K562 (cell line): ENCODE measurements at regions not wholly inside any gene's neighbourhood (a gene's known extent, or its start where the extent isn't known, plus 50 kb on each side); places are given as distances from the start of the nearest gene placed in this dataset.

Experiments
- ATAC-seq: fragments of 200-7000 bp; cut with Tn5 transposase; 3 replicates; pipeline ENCODE4 v1.9.1; 2020; ENCODE audit warnings: moderate library complexity
- BruUV-seq: library from RNA; stranded (reverse); fragments of 400-500 nt; replicated peaks from 2 replicates; lab custom pipeline; 2021; lab: Mats Ljungman, UMichigan
- CTCF ChIA-PET: fragments of 300-600 bp; formaldehyde crosslinking; extraction: SDS; loops from one replicate; lab custom pipeline; 2021; ENCODE audit warnings: low intra/inter-chr PET ratio; lab: Yijun Ruan, JAX
- POLR2A ChIA-PET: fragments of 300-600, 350-650 bp; sonication (Branson Sonifier 250); formaldehyde crosslinking; extraction: SDS; loops from one replicate; lab custom pipeline; 2021; ENCODE audit warnings: antibody characterized with exemption, inconsistent platforms; lab: Yijun Ruan, JAX
- DNase-seq, 4 experiments: peaks; one replicate each; pipeline versions ENCODE4 v3.0.0 to v3.0.0-alpha.2; 2011 to 2018; ENCODE audit warnings: low spot score in 3 of 4, mixed read lengths in 3 of 4; ENCODE audit errors: extremely low read depth in 1 of 4
- FAIRE-seq: peaks from 2 replicates; lab custom pipeline; 2011; peaks lifted over from hg19 to GRCh38; lab: Jason Lieb, UNC
- H2AFZ ChIP-seq: 2 replicates; pipeline ENCODE4 v1.6.0; 2011; ENCODE audit warnings: low read depth, low read length, control low read depth, inconsistent platforms
- H3K27ac ChIP-seq: fragments of 200-600 bp; 3 replicates; pipeline ENCODE4 v1.8.0; 2011; ENCODE audit warnings: low read depth, mild to moderate bottlenecking, control low read depth, inconsistent platforms, low read length, moderate library complexity, mixed read lengths; ENCODE audit errors: extremely low read depth
- H3K27me3 ChIP-seq, 2 experiments: fragments of 300-600 bp in 1 of 2; 2 replicates in 1 of 2; 3 replicates in 1 of 2; pipeline versions ENCODE4 v1.6.0 to v1.8.0; 2011; ENCODE audit warnings: inconsistent platforms in 2 of 2, low read length in 2 of 2, mild to moderate bottlenecking in 1 of 2, mixed read lengths in 1 of 2, moderate library complexity in 1 of 2; ENCODE audit not compliant: control insufficient read depth in 2 of 2, insufficient read depth in 2 of 2
- H3K36me3 ChIP-seq: fragments of 300-600 bp; 3 replicates; pipeline ENCODE4 v1.8.0; 2011; ENCODE audit warnings: mild to moderate bottlenecking, low read length, inconsistent platforms; ENCODE audit not compliant: control insufficient read depth, insufficient read depth
- H3K4me1 ChIP-seq, 2 experiments: fragments of 200-600 bp in 1 of 2; replicated peaks in 1 of 2; 2 replicates in 1 of 2; 3 replicates in 1 of 2; pipeline versions ENCODE4 v1.5.1 to v1.8.0; 2011; ENCODE audit warnings: inconsistent platforms in 2 of 2, low read length in 2 of 2, mild to moderate bottlenecking in 1 of 2, mixed read lengths in 1 of 2, moderate library complexity in 1 of 2; ENCODE audit not compliant: control insufficient read depth in 2 of 2, insufficient read depth in 2 of 2
- H3K4me2 ChIP-seq: 2 replicates; pipeline ENCODE4 v1.6.1; 2011; ENCODE audit warnings: low read length, control low read depth, inconsistent platforms, mixed read lengths; ENCODE audit not compliant: insufficient read depth
- H3K4me3 ChIP-seq: fragments of 200-600 bp; sonication (generic), shearing (Covaris generic); 2 replicates; pipeline ENCODE4 v1.5.1; 2016; ENCODE audit warnings: control low read depth, inconsistent platforms
- H3K79me2 ChIP-seq: fragments of 200-600 bp; 3 replicates; pipeline ENCODE4 v1.8.0; 2011; ENCODE audit warnings: low read length, inconsistent platforms; ENCODE audit not compliant: control insufficient read depth, insufficient read depth
- H3K9ac ChIP-seq, 2 experiments: 2 replicates each; pipeline versions ENCODE4 v1.6.0 to v1.6.1; 2011; ENCODE audit warnings: low read depth in 2 of 2, low read length in 2 of 2, control low read depth in 1 of 2, inconsistent platforms in 1 of 2, mild to moderate bottlenecking in 1 of 2, mixed read lengths in 1 of 2; ENCODE audit not compliant: insufficient read depth in 1 of 2
- H3K9me1 ChIP-seq: one replicate; pipeline ENCODE4 v1.6.0; 2011; ENCODE audit warnings: inconsistent platforms, mild to moderate bottlenecking, low read length, moderate library complexity; ENCODE audit not compliant: control insufficient read depth, insufficient read depth
- H3K9me3 ChIP-seq: replicated peaks from 2 replicates; pipeline ENCODE4 v1.5.1; 2011; ENCODE audit warnings: low read depth, low read length, inconsistent platforms; ENCODE audit not compliant: control insufficient read depth, insufficient read depth
- H4K20me1 ChIP-seq: replicated peaks from 2 replicates; pipeline ENCODE4 v1.6.1; 2011; ENCODE audit warnings: low read length, inconsistent platforms, mixed read lengths; ENCODE audit not compliant: control insufficient read depth, insufficient read depth
- DIDO1 ChIP-seq: fragments of 450-650 bp; IDR thresholded peaks from 2 replicates; pipeline ENCODE4 v1.6.1; 2016; ENCODE audit warnings: low read depth, missing biosample characterization, missing genetic modification characterization
- ELF4 ChIP-seq: fragments of 450-650 bp; formaldehyde crosslinking; IDR thresholded peaks from 2 replicates; pipeline ENCODE4 v1.4.0; 2022; ENCODE audit warnings: missing genetic modification characterization
- KLF10 ChIP-seq: fragments of 250-450 bp; sonication (Bioruptor Pico); IDR thresholded peaks from 2 replicates; pipeline ENCODE4 v1.6.1; 2021; ENCODE audit warnings: matching md5 sums
- NR1H2 ChIP-seq: sonication (generic); formaldehyde crosslinking; IDR thresholded peaks from 2 replicates; pipeline ENCODE4 v1.4.0; 2020; ENCODE audit warnings: mild to moderate bottlenecking, missing genetic modification reagents
- RBM15 ChIP-seq: fragments of 200-400 bp; formaldehyde crosslinking; IDR thresholded peaks from 2 replicates; pipeline ENCODE4 v1.6.1; 2018; ENCODE audit warnings: mild to moderate bottlenecking, low read length, moderate library complexity; ENCODE audit not compliant: insufficient read depth
- SMAD2 ChIP-seq: fragments of 150-350 bp; IDR thresholded peaks from 2 replicates; pipeline ENCODE4 v1.6.1; 2014; ENCODE audit warnings: low read depth, mild to moderate bottlenecking, low read length
- SMAD3 ChIP-seq: fragments of 450-650 bp; formaldehyde crosslinking; conservative IDR thresholded peaks from 2 replicates; pipeline ENCODE4 v1.4.0; 2020; ENCODE audit warnings: mild to moderate bottlenecking
- SMARCA5 ChIP-seq: fragments of 450-650 bp; IDR thresholded peaks from 2 replicates; pipeline ENCODE4 v1.6.1; 2016
- SRF ChIP-seq, 2 experiments: fragments of 250-450, 450-650 bp in 1 of 2; sonication (Bioruptor Pico) in 1 of 2; sonication (generic) in 1 of 2; formaldehyde crosslinking; IDR thresholded peaks; 2 replicates each; pipeline versions ENCODE4 v1.5.0 to v1.5.1; 2020 to 2022; ENCODE audit warnings: mild to moderate bottlenecking in 1 of 2, missing genetic modification reagents in 1 of 2
- ZNF12 ChIP-seq: sonication (generic); formaldehyde crosslinking; IDR thresholded peaks from 2 replicates; pipeline ENCODE4 v1.4.0; 2020; ENCODE audit warnings: mild to moderate bottlenecking, missing genetic modification reagents
- ZNF699 ChIP-seq: fragments of 250-450 bp; sonication (Bioruptor Pico); IDR thresholded peaks from 2 replicates; pipeline ENCODE4 v1.8.0; 2021; ENCODE audit warnings: mild to moderate bottlenecking, moderate library complexity; ENCODE audit not compliant: insufficient replicate concordance
- WGBS: fragments of 100-300 bp; shearing (Covaris generic); methylation state at CpG from one replicate; pipeline ENCODE4 v1.1.6; 2016; ENCODE audit warnings: low coverage, mixed read lengths; ENCODE audit not compliant: insufficient coverage; ENCODE audit errors: missing lambda C conversion rate; 5-methylcytosine and 5-hydroxymethylcytosine counted together
- in situ Hi-C: fragments of 300-500 bp; cut with MboI; formaldehyde crosslinking; loops from 4 replicates; pipeline ENCODE4 v1.15.0; 2018; ENCODE audit warnings: inconsistent platforms, mixed read lengths
- intact Hi-C: fragments of 100-400 bp; cut with micrococcal nuclease; formaldehyde crosslinking; loops from 2 replicates; pipeline ENCODE4 v1.14.2; 2022
- TF ChIP-seq, protein P1 (sequence below), 2 experiments: IDR thresholded peaks in 1 of 2; conservative IDR thresholded peaks in 1 of 2; 2 replicates each; pipeline ENCODE4 v1.6.1; 2016; ENCODE audit warnings: low read depth in 2 of 2, mild to moderate bottlenecking in 1 of 2, missing compliant biosample characterization in 1 of 2, missing genetic modification characterization in 1 of 2, moderate library complexity in 1 of 2
- TF ChIP-seq, protein P2 (sequence below), 2 experiments: fragments of 150-350 bp in 1 of 2; IDR thresholded peaks; 2 replicates each; pipeline ENCODE4 v1.6.1; 2012 to 2016; ENCODE audit warnings: low read depth in 2 of 2, low read length in 2 of 2, mild to moderate bottlenecking in 1 of 2, moderate library complexity in 1 of 2
- TF ChIP-seq, protein P3 (sequence below): fragments of 250-450 bp; sonication (Bioruptor Pico); IDR thresholded peaks from 2 replicates; pipeline ENCODE4 v1.5.0; 2021; ENCODE audit warnings: mild to moderate bottlenecking, borderline replicate concordance

DNA sequence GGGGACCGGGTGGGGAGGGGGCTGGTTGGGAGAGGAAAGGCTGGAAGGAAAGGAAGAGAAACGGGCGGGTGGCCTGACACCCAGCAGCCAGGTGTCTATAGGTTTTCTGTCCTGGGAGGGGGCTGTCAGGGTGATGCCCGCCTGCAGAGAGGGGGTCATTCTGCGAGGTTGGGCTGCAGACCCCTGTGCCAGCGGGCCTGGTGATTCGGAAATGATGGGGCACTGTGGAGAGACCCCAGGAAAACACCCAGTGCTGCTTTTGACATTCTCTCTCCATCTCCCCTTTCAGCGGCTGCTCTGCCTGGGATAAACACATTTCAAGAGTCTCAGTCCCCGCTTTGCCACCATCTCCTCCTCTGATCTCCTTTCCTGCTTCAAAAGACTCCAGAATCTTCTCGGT lies 168.5 kb upstream of the RTL1 start (continued):
- TF ChIP-seq, protein P1, sequence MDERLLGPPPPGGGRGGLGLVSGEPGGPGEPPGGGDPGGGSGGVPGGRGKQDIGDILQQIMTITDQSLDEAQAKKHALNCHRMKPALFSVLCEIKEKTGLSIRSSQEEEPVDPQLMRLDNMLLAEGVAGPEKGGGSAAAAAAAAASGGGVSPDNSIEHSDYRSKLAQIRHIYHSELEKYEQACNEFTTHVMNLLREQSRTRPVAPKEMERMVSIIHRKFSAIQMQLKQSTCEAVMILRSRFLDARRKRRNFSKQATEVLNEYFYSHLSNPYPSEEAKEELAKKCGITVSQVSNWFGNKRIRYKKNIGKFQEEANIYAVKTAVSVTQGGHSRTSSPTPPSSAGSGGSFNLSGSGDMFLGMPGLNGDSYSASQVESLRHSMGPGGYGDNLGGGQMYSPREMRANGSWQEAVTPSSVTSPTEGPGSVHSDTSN (CRISPR knock-in tag; IDR thresholded peaks at IDR 0.05; ENCODE audit: low read depth), result no peak
- TF ChIP-seq, protein P1 (tag; conservative IDR thresholded peaks at IDR 0.05; ENCODE audit: low read depth), result no peak
- no peak for TF ChIP-seq DIDO1 (tag)
- no peak for TF ChIP-seq ZNF699
- TF ChIP-seq SMAD2, result no peak
- no peak for TF ChIP-seq SMAD3 (CRISPR knock-in tag)
- TF ChIP-seq SMARCA5, result no peak
- no peak for TF ChIP-seq RBM15
- no peak for TF ChIP-seq KLF10 (CRISPR knock-in tag)
- no peak for TF ChIP-seq ZNF12 (CRISPR knock-in tag)

DNA sequence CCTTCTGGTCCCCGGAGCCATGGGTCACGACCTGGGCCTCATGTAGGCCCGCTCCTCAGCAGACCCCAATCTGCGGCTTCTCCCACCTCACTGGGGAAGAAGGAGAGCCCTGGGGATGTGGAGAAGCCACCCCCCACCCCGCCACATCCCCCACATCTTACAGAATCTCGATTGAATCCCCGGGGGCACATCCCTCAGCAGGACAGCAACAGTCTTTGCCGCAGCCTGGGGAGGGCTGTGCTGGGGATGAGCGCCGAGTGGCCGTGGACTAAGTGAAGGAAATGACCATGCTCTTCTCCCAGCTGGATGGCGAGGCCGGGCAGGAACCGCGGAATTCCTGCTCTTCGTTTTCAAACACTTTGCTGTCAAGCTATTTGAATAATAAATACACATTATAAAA lies 169.0 kb upstream of the RTL1 start:
- Histone ChIP-seq H4K20me1 (no peaks in the 10 kb centered on the region; the same call in 1 of the 2 replicates), H3K27me3 (peaks cover 0 to 48% of the 10 kb centered on the region in 2 experiments; a peak in 2 of 5 replicates), H3K9ac (no peak overlapping the region), H3K27ac (no peak overlapping the region), H3K4me3 (no peak overlapping the region), H2AFZ (no peak overlapping the region), H3K79me2 (no peaks in the 10 kb centered on the region), H3K9me3 (no peaks in the 10 kb centered on the region), H3K4me1 (peaks cover 0 to 12% of the 10 kb centered on the region in 2 experiments; a peak in 2 of 5 replicates), H3K36me3 (no peaks in the 10 kb centered on the region), H3K9me1 (no peaks in the 10 kb centered on the region), H3K4me2 (no peak overlapping the region)
- WGBS, result 10% methylated on average over 12 of the region's 16 CpGs
- intact Hi-C loops, result no loop called here
- DNase-seq (no peak), FAIRE-seq (no peak), ATAC-seq (no peak)
- POLR2A ChIA-PET, result no interaction called here
- CTCF ChIA-PET, result no interaction called here
- no TSS peak for BruUV-seq
- in situ Hi-C loops, result no loop called here
- no peak for TF ChIP-seq ELF4 (CRISPR knock-in tag)
- TF ChIP-seq NR1H2, result no peak
- TF ChIP-seq, protein P2, sequence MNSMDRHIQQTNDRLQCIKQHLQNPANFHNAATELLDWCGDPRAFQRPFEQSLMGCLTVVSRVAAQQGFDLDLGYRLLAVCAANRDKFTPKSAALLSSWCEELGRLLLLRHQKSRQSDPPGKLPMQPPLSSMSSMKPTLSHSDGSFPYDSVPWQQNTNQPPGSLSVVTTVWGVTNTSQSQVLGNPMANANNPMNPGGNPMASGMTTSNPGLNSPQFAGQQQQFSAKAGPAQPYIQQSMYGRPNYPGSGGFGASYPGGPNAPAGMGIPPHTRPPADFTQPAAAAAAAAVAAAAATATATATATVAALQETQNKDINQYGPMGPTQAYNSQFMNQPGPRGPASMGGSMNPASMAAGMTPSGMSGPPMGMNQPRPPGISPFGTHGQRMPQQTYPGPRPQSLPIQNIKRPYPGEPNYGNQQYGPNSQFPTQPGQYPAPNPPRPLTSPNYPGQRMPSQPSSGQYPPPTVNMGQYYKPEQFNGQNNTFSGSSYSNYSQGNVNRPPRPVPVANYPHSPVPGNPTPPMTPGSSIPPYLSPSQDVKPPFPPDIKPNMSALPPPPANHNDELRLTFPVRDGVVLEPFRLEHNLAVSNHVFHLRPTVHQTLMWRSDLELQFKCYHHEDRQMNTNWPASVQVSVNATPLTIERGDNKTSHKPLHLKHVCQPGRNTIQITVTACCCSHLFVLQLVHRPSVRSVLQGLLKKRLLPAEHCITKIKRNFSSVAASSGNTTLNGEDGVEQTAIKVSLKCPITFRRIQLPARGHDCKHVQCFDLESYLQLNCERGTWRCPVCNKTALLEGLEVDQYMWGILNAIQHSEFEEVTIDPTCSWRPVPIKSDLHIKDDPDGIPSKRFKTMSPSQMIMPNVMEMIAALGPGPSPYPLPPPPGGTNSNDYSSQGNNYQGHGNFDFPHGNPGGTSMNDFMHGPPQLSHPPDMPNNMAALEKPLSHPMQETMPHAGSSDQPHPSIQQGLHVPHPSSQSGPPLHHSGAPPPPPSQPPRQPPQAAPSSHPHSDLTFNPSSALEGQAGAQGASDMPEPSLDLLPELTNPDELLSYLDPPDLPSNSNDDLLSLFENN (IDR thresholded peaks at IDR 0.05; ENCODE audit: low read depth in 2 of 2, low read length in 2 of 2), result no peak
- TF ChIP-seq SRF (CRISPR knock-in tag; IDR thresholded peaks at IDR 0.05), result no peak
- TF ChIP-seq, protein P3, sequence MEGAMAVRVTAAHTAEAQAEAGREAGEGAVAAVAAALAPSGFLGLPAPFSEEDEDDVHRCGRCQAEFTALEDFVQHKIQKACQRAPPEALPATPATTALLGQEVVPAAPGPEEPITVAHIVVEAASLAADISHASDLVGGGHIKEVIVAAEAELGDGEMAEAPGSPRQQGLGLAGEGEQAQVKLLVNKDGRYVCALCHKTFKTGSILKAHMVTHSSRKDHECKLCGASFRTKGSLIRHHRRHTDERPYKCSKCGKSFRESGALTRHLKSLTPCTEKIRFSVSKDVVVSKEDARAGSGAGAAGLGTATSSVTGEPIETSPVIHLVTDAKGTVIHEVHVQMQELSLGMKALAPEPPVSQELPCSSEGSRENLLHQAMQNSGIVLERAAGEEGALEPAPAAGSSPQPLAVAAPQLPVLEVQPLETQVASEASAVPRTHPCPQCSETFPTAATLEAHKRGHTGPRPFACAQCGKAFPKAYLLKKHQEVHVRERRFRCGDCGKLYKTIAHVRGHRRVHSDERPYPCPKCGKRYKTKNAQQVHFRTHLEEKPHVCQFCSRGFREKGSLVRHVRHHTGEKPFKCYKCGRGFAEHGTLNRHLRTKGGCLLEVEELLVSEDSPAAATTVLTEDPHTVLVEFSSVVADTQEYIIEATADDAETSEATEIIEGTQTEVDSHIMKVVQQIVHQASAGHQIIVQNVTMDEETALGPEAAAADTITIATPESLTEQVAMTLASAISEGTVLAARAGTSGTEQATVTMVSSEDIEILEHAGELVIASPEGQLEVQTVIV (CRISPR knock-in tag), result no peak
